Uterus (tissue), 3 donors: ENCODE measurements at regions not wholly inside any gene's neighbourhood (a gene's known extent, or its start where the extent isn't known, plus 50 kb on each side); places are given as distances from the start of the nearest gene placed in this dataset.

Experiments used
- DNase-seq, 2 donors: peaks; one replicate each; pipeline ENCODE4 v3.0.0-alpha.2; 2019 to 2020
- H3K27ac ChIP-seq, 2 donors: fragments of 200-600 bp; sonication (generic); 1 replicate in 1 of 2; 2 replicates in 1 of 2; pipeline ENCODE4 v1.5.1; 2016 to 2018
- H3K27me3 ChIP-seq, 2 donors: fragments of 200-600 bp; sonication (generic); one replicate each; pipeline ENCODE4 v1.5.1; 2018 to 2019; ENCODE audit warnings: control low read depth in 1 of 2
- H3K36me3 ChIP-seq, 2 donors: fragments of 200-600 bp; sonication (generic); one replicate each; pipeline ENCODE4 v1.5.1; 2019; ENCODE audit warnings: control low read depth in 1 of 2
- H3K4me1 ChIP-seq, 2 donors: fragments of 200-600 bp; sonication (generic); one replicate each; pipeline ENCODE4 v1.5.1; 2018 to 2019; ENCODE audit warnings: control low read depth in 1 of 2
- H3K4me3 ChIP-seq, 2 donors: fragments of 200-600 bp; sonication (generic); 1 replicate in 1 of 2; 2 replicates in 1 of 2; pipeline ENCODE4 v1.5.1; 2018 to 2019; ENCODE audit warnings: mild to moderate bottlenecking in 1 of 2
- H3K9me3 ChIP-seq, 2 donors: fragments of 200-600 bp; sonication (generic); one replicate each; pipeline ENCODE4 v1.5.1; 2019; ENCODE audit warnings: control low read depth in 1 of 2
- POLR2A ChIP-seq, 2 donors: fragments of 450-650 bp; IDR thresholded peaks; one replicate each; pipeline ENCODE4 v1.6.1; 2016; ENCODE audit warnings: antibody characterized with exemption in 2 of 2, mild to moderate bottlenecking in 1 of 2, moderate library complexity in 1 of 2
- intact Hi-C: fragments of 100-400 bp; cut with DNase I; formaldehyde crosslinking; loops from one replicate; pipeline ENCODE4 v1.15.1; 2023; ENCODE audit warnings: low total_unique reads
- TF ChIP-seq, protein P1 (sequence below), 4 experiments: fragments of 200-600 bp in 2 of 4; fragments of 450-650 bp in 2 of 4; sonication (generic) in 2 of 4; IDR thresholded peaks; one replicate each; pipeline ENCODE4 v1.5.1; 2016 to 2019; ENCODE audit warnings: antibody characterized with exemption in 4 of 4, mild to moderate bottlenecking in 2 of 4, moderate library complexity in 1 of 4
- donor health status: DM: yes; HTN: yes; CAD: no.

DNA sequence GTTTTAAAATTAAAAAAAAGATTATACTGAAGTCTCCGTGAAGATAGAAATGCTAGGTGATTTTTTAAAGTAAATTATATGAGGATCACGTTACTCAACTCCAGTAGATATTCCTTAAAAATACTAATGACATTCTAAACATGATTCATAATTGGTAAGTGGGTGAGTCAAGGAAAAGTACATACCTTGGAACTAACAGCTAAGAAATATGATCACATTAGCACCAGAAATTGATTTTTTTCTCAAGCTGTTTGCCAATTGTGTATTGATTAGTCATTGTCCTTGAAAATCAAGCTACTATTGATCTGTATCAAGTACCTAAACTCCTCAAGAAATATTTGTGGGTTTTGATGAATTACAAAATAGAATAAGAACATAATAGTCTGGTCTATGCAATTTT lies 362.6 kb upstream of the PPP1R2C start:
- intact Hi-C loops, result no loop called here
- DNase-seq, result no peak
- Histone ChIP-seq H3K27me3 (peaks cover 0 to 4% of the 10 kb centered on the region in 2 donors), H3K36me3 (no peaks in the 10 kb centered on the region), H3K4me3 (no peak overlapping the region), H3K9me3 (no peaks in the 10 kb centered on the region), H3K4me1 (no peaks in the 10 kb centered on the region), H3K27ac (no peak overlapping the region)
- no peak for TF ChIP-seq POLR2A (IDR thresholded peaks at IDR 0.05)
- TF ChIP-seq, protein P1, sequence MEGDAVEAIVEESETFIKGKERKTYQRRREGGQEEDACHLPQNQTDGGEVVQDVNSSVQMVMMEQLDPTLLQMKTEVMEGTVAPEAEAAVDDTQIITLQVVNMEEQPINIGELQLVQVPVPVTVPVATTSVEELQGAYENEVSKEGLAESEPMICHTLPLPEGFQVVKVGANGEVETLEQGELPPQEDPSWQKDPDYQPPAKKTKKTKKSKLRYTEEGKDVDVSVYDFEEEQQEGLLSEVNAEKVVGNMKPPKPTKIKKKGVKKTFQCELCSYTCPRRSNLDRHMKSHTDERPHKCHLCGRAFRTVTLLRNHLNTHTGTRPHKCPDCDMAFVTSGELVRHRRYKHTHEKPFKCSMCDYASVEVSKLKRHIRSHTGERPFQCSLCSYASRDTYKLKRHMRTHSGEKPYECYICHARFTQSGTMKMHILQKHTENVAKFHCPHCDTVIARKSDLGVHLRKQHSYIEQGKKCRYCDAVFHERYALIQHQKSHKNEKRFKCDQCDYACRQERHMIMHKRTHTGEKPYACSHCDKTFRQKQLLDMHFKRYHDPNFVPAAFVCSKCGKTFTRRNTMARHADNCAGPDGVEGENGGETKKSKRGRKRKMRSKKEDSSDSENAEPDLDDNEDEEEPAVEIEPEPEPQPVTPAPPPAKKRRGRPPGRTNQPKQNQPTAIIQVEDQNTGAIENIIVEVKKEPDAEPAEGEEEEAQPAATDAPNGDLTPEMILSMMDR (IDR thresholded peaks at IDR 0.05), result no peak

DNA sequence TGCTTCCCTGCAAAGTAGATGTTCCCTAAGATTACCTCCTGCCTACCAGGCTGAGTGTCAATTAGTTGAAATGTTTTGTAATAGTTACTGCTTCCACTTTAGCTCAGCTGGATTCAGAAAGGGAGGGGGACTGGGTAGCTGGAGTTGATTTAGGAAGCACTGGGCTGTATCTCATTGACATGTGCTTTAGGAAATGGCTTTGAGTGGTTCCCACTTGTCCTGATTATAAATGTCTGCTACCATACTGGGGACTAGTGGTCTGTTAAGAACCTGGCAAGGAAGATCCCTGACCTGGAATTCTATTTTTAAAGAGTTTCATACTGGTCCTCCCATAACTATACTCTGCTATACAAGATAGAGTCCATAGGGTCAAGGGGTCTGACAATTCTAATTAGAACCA lies 363.9 kb upstream of the PPP1R2C start:
- DNase-seq, result no peak
- H3K9me3 ChIP-seq, result no peaks in the 10 kb centered on the region
- H3K4me1 ChIP-seq, result no peaks in the 10 kb centered on the region
- H3K4me3 ChIP-seq, result no peak overlapping the region
- intact Hi-C loops, result no loop called here
- H3K36me3 ChIP-seq, result no peaks in the 10 kb centered on the region
- TF ChIP-seq POLR2A (IDR thresholded peaks at IDR 0.05), result no peak
- TF ChIP-seq, protein P1 (IDR thresholded peaks at IDR 0.05), result no peak
- peaks cover 0 to 4% of the 10 kb centered on the region in 2 donors for H3K27me3 ChIP-seq
- no peak overlapping the region for H3K27ac ChIP-seq

DNA sequence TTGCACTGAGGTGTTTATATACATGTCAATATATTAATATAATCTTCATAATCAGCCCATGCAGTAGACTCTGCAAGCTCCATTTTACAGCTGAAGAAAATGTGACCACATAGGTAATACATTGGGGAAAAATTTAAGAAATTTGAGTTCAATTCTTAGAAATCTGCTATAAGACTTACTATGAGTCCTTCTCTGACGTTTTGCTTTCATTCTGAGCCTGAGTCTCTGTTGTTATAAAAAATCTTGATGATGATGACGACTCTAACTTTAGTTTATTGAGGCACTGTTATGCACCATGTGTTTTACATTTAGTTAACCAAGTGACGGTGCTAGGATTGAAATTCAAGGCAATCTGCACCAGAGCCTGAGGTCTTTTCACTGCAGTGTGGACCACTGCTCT lies 370.3 kb upstream of the PPP1R2C start:
- H3K4me3 ChIP-seq, result no peak overlapping the region
- TF ChIP-seq, protein P1 (IDR thresholded peaks at IDR 0.05), result no peak
- no peak for TF ChIP-seq POLR2A (IDR thresholded peaks at IDR 0.05)
- peaks cover 0 to 8% of the 10 kb centered on the region in 2 donors for H3K27me3 ChIP-seq
- H3K4me1 ChIP-seq, result no peaks in the 10 kb centered on the region
- intact Hi-C loops, result no loop called here
- DNase-seq, result no peak
- no peaks in the 10 kb centered on the region for H3K36me3 ChIP-seq
- H3K9me3 ChIP-seq, result no peaks in the 10 kb centered on the region
- H3K27ac ChIP-seq, result no peak overlapping the region

DNA sequence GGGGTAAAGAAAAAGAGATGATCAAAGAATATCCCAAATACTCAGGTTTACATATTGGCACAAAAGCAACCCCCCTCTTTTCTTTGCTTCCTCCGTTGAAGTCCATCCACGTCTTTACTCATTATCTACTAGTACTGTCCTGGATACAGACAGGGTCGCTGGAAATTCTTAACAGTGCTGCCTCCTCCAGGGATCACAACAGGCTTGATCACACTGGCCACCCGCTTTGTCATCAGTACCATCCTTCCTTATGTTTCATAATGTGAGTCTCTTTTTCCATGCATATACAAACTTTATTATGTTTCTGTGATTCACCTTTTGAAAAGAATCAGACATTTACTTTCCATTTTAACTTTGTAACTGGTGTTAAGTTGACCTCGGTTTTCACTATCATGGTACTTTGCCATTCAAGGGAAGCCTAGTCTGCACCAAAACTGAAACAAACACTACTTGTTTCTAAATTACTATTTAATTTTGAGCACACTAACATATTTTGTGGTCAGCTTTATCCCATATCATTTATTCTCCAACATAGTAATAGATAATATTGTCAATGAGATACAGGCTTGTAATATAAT lies 387.5 kb upstream of the PPP1R2C start:
- Histone ChIP-seq H3K4me3 (no peak overlapping the region), H3K27me3 (no peaks in the 10 kb centered on the region), H3K9me3 (no peaks in the 10 kb centered on the region), H3K27ac (no peak overlapping the region), H3K4me1 (no peaks in the 10 kb centered on the region), H3K36me3 (no peaks in the 10 kb centered on the region)
- TF ChIP-seq POLR2A (IDR thresholded peaks at IDR 0.05), result no peak
- TF ChIP-seq, protein P1 (IDR thresholded peaks at IDR 0.05), result no peak
- DNase-seq, result no peak
- intact Hi-C loops, result no loop called here

DNA sequence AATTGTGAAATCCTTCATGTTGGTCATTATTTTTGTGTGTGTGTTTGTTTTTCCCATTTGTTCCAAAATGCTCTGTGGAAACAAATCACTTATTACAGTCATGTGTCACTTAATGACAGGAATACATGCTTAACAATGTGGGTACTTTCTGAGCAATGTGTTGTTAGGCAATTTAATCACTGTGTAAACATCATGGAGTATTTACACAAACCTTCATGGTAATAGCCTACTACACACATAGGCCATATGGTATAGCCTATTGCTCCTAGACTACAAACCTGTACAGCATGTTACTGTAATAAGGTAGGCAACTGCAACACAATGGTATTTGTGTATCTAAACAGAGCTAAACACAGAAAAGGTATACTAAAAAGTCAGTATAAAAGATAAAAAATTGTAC lies 388.9 kb upstream of the PPP1R2C start:
- no peak overlapping the region for H3K4me3 ChIP-seq
- H3K36me3 ChIP-seq, result no peaks in the 10 kb centered on the region
- no peaks in the 10 kb centered on the region for H3K27me3 ChIP-seq
- intact Hi-C loops, result no loop called here
- no peak for DNase-seq
- H3K27ac ChIP-seq, result no peak overlapping the region
- no peaks in the 10 kb centered on the region for H3K9me3 ChIP-seq
- TF ChIP-seq POLR2A (IDR thresholded peaks at IDR 0.05), result no peak
- TF ChIP-seq, protein P1 (IDR thresholded peaks at IDR 0.05), result no peak
- no peaks in the 10 kb centered on the region for H3K4me1 ChIP-seq
